ENCODE measurements at regions not wholly inside any gene's neighbourhood (a gene's known extent, or its start where the extent isn't known, plus 50 kb on each side); places are given as distances from the start of the nearest gene placed in this dataset.

- TF ChIP-seq CTCF (IDR thresholded peaks at IDR 0.05; ENCODE audit: low read depth, low read length, missing input control) (no peak), FOXA1 (IDR thresholded peaks at IDR 0.05) (no peak), TAF1 (conservative IDR thresholded peaks at IDR 0.05) (no peak), REST (IDR thresholded peaks at IDR 0.05) (no peak), MAX (IDR thresholded peaks at IDR 0.05) (no peak), JUND (IDR thresholded peaks at IDR 0.05) (no peak)
These were observed 102.5 kb downstream of the EFNB1 start for GRCh38 chrX:68931345-68931744.

All from liver (tissue), 3 donors.